ENCODE measurements at regions not wholly inside any gene's neighbourhood (a gene's known extent, or its start where the extent isn't known, plus 50 kb on each side); places are given as distances from the start of the nearest gene placed in this dataset.

GRCh38 chr1:113280581-113280980 lies 109.7 kb upstream of the MAGI3 start:
- Histone ChIP-seq H3K79me2 (ENCODE audit: control insufficient read depth, insufficient read depth, low read length, unreplicated experiment) (no peaks in the 10 kb centered on the region), H3K27ac (ENCODE audit: low read depth, low read length) (no peak overlapping the region), H3K27me3 (ENCODE audit: insufficient read depth, low read length) (peaks cover 53% of the 10 kb centered on the region), H2AFZ (ENCODE audit: low read length, unreplicated experiment) (no peak overlapping the region), H3K4me3 (ENCODE audit: low read depth, low read length) (no peak overlapping the region), H3K4me1 (ENCODE audit: control insufficient read depth, insufficient read depth, low read length, unreplicated experiment) (no peaks in the 10 kb centered on the region), H3K36me3 (ENCODE audit: insufficient read depth, low read length) (no peaks in the 10 kb centered on the region)

GRCh38 chr1:113281550-113281949 lies 108.8 kb upstream of the MAGI3 start:
- Histone ChIP-seq H3K36me3 (ENCODE audit: insufficient read depth, low read length) (no peaks in the 10 kb centered on the region), H3K27me3 (ENCODE audit: insufficient read depth, low read length) (peaks cover 48% of the 10 kb centered on the region), H3K79me2 (ENCODE audit: control insufficient read depth, insufficient read depth, low read length, unreplicated experiment) (no peaks in the 10 kb centered on the region), H3K4me1 (ENCODE audit: control insufficient read depth, insufficient read depth, low read length, unreplicated experiment) (no peaks in the 10 kb centered on the region), H2AFZ (ENCODE audit: low read length, unreplicated experiment) (no peak overlapping the region), H3K4me3 (ENCODE audit: low read depth, low read length) (no peak overlapping the region), H3K27ac (ENCODE audit: low read depth, low read length) (no peak overlapping the region)

- no peak overlapping the region for H2AFZ ChIP-seq (ENCODE audit: low read length, unreplicated experiment)
- peaks cover 41% of the 10 kb centered on the region for H3K27me3 ChIP-seq (ENCODE audit: insufficient read depth, low read length)
- H3K79me2 ChIP-seq (ENCODE audit: control insufficient read depth, insufficient read depth, low read length, unreplicated experiment): no peaks in the 10 kb centered on the region
- no peaks in the 10 kb centered on the region for H3K36me3 ChIP-seq (ENCODE audit: insufficient read depth, low read length)
- no peak overlapping the region for H3K4me3 ChIP-seq (ENCODE audit: low read depth, low read length)
- H3K27ac ChIP-seq (ENCODE audit: low read depth, low read length): no peak overlapping the region
- H3K4me1 ChIP-seq (ENCODE audit: control insufficient read depth, insufficient read depth, low read length, unreplicated experiment): no peaks in the 10 kb centered on the region
Observed at GRCh38 chr1:113282008-113282892, 108.1 kb upstream of the MAGI3 start.

- no peak overlapping the region for H3K4me3 ChIP-seq (ENCODE audit: low read depth, low read length)
- no peaks in the 10 kb centered on the region for H3K4me1 ChIP-seq (ENCODE audit: control insufficient read depth, insufficient read depth, low read length, unreplicated experiment)
- H3K27ac ChIP-seq (ENCODE audit: low read depth, low read length): no peak overlapping the region
- H2AFZ ChIP-seq (ENCODE audit: low read length, unreplicated experiment): no peak overlapping the region
- no peaks in the 10 kb centered on the region for H3K36me3 ChIP-seq (ENCODE audit: insufficient read depth, low read length)
- no peaks in the 10 kb centered on the region for H3K79me2 ChIP-seq (ENCODE audit: control insufficient read depth, insufficient read depth, low read length, unreplicated experiment)
- H3K27me3 ChIP-seq (ENCODE audit: insufficient read depth, low read length): peaks cover 40% of the 10 kb centered on the region
Observed at GRCh38 chr1:113282893-113283285, 107.4 kb upstream of the MAGI3 start.

- no peak overlapping the region for H3K27ac ChIP-seq (ENCODE audit: low read depth, low read length)
- peaks cover 31% of the 10 kb centered on the region for H3K27me3 ChIP-seq (ENCODE audit: insufficient read depth, low read length)
- H2AFZ ChIP-seq (ENCODE audit: low read length, unreplicated experiment): no peak overlapping the region
- H3K4me1 ChIP-seq (ENCODE audit: control insufficient read depth, insufficient read depth, low read length, unreplicated experiment): no peaks in the 10 kb centered on the region
- H3K79me2 ChIP-seq (ENCODE audit: control insufficient read depth, insufficient read depth, low read length, unreplicated experiment): no peaks in the 10 kb centered on the region
- H3K36me3 ChIP-seq (ENCODE audit: insufficient read depth, low read length): no peaks in the 10 kb centered on the region
- H3K4me3 ChIP-seq (ENCODE audit: low read depth, low read length): no peak overlapping the region
Observed at GRCh38 chr1:113283914-113284313, 106.4 kb upstream of the MAGI3 start.

- no peaks in the 10 kb centered on the region for H3K36me3 ChIP-seq (ENCODE audit: insufficient read depth, low read length)
- no peak overlapping the region for H3K27ac ChIP-seq (ENCODE audit: low read depth, low read length)
- no peaks in the 10 kb centered on the region for H3K4me1 ChIP-seq (ENCODE audit: control insufficient read depth, insufficient read depth, low read length, unreplicated experiment)
- H3K4me3 ChIP-seq (ENCODE audit: low read depth, low read length): no peak overlapping the region
- no peak overlapping the region for H2AFZ ChIP-seq (ENCODE audit: low read length, unreplicated experiment)
- H3K27me3 ChIP-seq (ENCODE audit: insufficient read depth, low read length): peaks cover 31% of the 10 kb centered on the region
- no peaks in the 10 kb centered on the region for H3K79me2 ChIP-seq (ENCODE audit: control insufficient read depth, insufficient read depth, low read length, unreplicated experiment)
Observed at GRCh38 chr1:113286156-113286555, 104.2 kb upstream of the MAGI3 start.

GRCh38 chr1:113291777-113292602 lies 98.3 kb upstream of the MAGI3 start:
- H2AFZ ChIP-seq (ENCODE audit: low read length, unreplicated experiment): no peak overlapping the region

GRCh38 chr1:113292603-113293255 lies 97.6 kb upstream of the MAGI3 start:
- no peaks in the 10 kb centered on the region for H3K79me2 ChIP-seq (ENCODE audit: control insufficient read depth, insufficient read depth, low read length, unreplicated experiment)
- no peak overlapping the region for H2AFZ ChIP-seq (ENCODE audit: low read length, unreplicated experiment)
- H3K4me1 ChIP-seq (ENCODE audit: control insufficient read depth, insufficient read depth, low read length, unreplicated experiment): no peaks in the 10 kb centered on the region
- H3K36me3 ChIP-seq (ENCODE audit: insufficient read depth, low read length): no peaks in the 10 kb centered on the region
- no peak overlapping the region for H3K4me3 ChIP-seq (ENCODE audit: low read depth, low read length)
- peaks cover 39% of the 10 kb centered on the region for H3K27me3 ChIP-seq (ENCODE audit: insufficient read depth, low read length)
- H3K27ac ChIP-seq (ENCODE audit: low read depth, low read length): no peak overlapping the region

More at GRCh38 chr1:113291777-113292602, 98.3 kb upstream of the MAGI3 start:
- Histone ChIP-seq H3K36me3 (ENCODE audit: insufficient read depth, low read length) (no peaks in the 10 kb centered on the region), H3K27me3 (ENCODE audit: insufficient read depth, low read length) (peaks cover 42% of the 10 kb centered on the region), H3K79me2 (ENCODE audit: control insufficient read depth, insufficient read depth, low read length, unreplicated experiment) (no peaks in the 10 kb centered on the region), H3K27ac (ENCODE audit: low read depth, low read length) (no peak overlapping the region), H3K4me1 (ENCODE audit: control insufficient read depth, insufficient read depth, low read length, unreplicated experiment) (no peaks in the 10 kb centered on the region), H3K4me3 (ENCODE audit: low read depth, low read length) (no peak overlapping the region)

GRCh38 chr1:113293256-113293626 lies 97.1 kb upstream of the MAGI3 start:
- no peaks in the 10 kb centered on the region for H3K79me2 ChIP-seq (ENCODE audit: control insufficient read depth, insufficient read depth, low read length, unreplicated experiment)
- H3K27me3 ChIP-seq (ENCODE audit: insufficient read depth, low read length): peaks cover 43% of the 10 kb centered on the region
- H3K4me1 ChIP-seq (ENCODE audit: control insufficient read depth, insufficient read depth, low read length, unreplicated experiment): no peaks in the 10 kb centered on the region
- H3K36me3 ChIP-seq (ENCODE audit: insufficient read depth, low read length): no peaks in the 10 kb centered on the region
- H3K27ac ChIP-seq (ENCODE audit: low read depth, low read length): no peak overlapping the region
- H3K4me3 ChIP-seq (ENCODE audit: low read depth, low read length): no peak overlapping the region
- no peak overlapping the region for H2AFZ ChIP-seq (ENCODE audit: low read length, unreplicated experiment)

GRCh38 chr1:113297749-113298148 lies 92.6 kb upstream of the MAGI3 start:
- H3K4me1 ChIP-seq (ENCODE audit: control insufficient read depth, insufficient read depth, low read length, unreplicated experiment): no peaks in the 10 kb centered on the region
- H3K4me3 ChIP-seq (ENCODE audit: low read depth, low read length): no peak overlapping the region
- H2AFZ ChIP-seq (ENCODE audit: low read length, unreplicated experiment): no peak overlapping the region
- no peaks in the 10 kb centered on the region for H3K36me3 ChIP-seq (ENCODE audit: insufficient read depth, low read length)
- H3K79me2 ChIP-seq (ENCODE audit: control insufficient read depth, insufficient read depth, low read length, unreplicated experiment): no peaks in the 10 kb centered on the region
- no peak overlapping the region for H3K27ac ChIP-seq (ENCODE audit: low read depth, low read length)
- 0 out of 2 replicates have a peak, but pooled peaks cover 8% of the 10 kb centered on the region for H3K27me3 ChIP-seq (ENCODE audit: insufficient read depth, low read length)

Measured in ACC112 (cell line).